H1 (cell line): ENCODE measurements at regions not wholly inside any gene's neighbourhood (a gene's known extent, or its start where the extent isn't known, plus 50 kb on each side); places are given as distances from the start of the nearest gene placed in this dataset.

ENCODE experiments used
- CTCF ChIP-seq, 3 experiments: IDR thresholded peaks; 1 replicate in 2 of 3; 2 replicates in 1 of 3; pipeline versions ENCODE4 v1.5.1 to v1.6.1; 2011; ENCODE audit warnings: low read length in 3 of 3, mild to moderate bottlenecking in 3 of 3, inconsistent platforms in 2 of 3, low read depth in 1 of 3, moderate library complexity in 1 of 3; ENCODE audit not compliant: insufficient read depth in 1 of 3; ENCODE audit errors: control extremely low read depth in 1 of 3
- JUN ChIP-seq: IDR thresholded peaks from 2 replicates; pipeline ENCODE4 v1.6.1; 2011; ENCODE audit warnings: low read depth, mild to moderate bottlenecking, improper control_type of control experiment, low read length
- KDM1A ChIP-seq: fragments of 200-600, 300-600 bp; sonication (generic); IDR thresholded peaks from 2 replicates; pipeline ENCODE4 v1.7.1; 2016; ENCODE audit warnings: mild to moderate bottlenecking, low read length, borderline replicate concordance

DNA sequence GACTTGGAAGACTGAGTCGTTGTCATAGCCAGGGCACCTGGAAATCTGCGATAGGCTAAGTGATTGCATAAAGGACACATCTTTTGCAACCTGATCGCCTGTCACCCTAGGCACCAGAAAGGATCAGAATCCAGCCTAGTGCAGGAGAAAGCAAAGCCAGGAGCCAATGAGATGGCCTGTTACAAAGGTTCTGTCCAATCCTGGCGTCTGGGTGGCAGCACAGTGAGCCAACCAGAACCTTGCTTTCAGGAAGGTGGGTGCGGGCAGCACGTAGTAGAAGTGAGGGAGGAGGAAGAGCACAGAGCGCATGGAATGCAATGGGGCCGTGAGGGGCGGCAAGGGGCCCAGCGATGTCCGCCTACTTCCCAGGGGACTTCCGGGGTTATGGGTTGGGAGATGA lies 120.4 kb upstream of the GGTLC1 start:
- TF ChIP-seq JUN (no peak), KDM1A (no peak), CTCF (IDR thresholded peaks at IDR 0.05; ENCODE audit: control extremely low read depth in 1 of 3, insufficient read depth in 1 of 3, low read depth in 1 of 3, low read length in 3 of 3) (no peak)
